NB4 (cell line): ENCODE measurements at regions not wholly inside any gene's neighbourhood (a gene's known extent, or its start where the extent isn't known, plus 50 kb on each side); places are given as distances from the start of the nearest gene placed in this dataset.

Experiments
- DNase-seq: peaks from one replicate; pipeline ENCODE4 v3.0.0; 2010; ENCODE audit warnings: low read depth
- H3K4me3 ChIP-seq: one replicate; pipeline ENCODE4 v1.5.1; 2011; ENCODE audit warnings: mild to moderate bottlenecking, low read depth, low read length, moderate library complexity
- MYC ChIP-seq: IDR thresholded peaks from 2 replicates; pipeline ENCODE4 v1.6.1; 2011; ENCODE audit warnings: low read depth, low read length
- POLR2A ChIP-seq: IDR thresholded peaks from 2 replicates; pipeline ENCODE4 v1.6.1; 2011; ENCODE audit warnings: mild to moderate bottlenecking; ENCODE audit not compliant: insufficient read length; ENCODE audit errors: extremely low read depth
- TF ChIP-seq, protein P1 (sequence below): IDR thresholded peaks from 2 replicates; pipeline ENCODE4 v1.6.1; 2011; ENCODE audit warnings: low read depth, low read length
- TF ChIP-seq, protein P2 (sequence below): IDR thresholded peaks from one replicate; pipeline ENCODE4 v1.5.1; 2012; ENCODE audit warnings: low read depth, low read length

DNA sequence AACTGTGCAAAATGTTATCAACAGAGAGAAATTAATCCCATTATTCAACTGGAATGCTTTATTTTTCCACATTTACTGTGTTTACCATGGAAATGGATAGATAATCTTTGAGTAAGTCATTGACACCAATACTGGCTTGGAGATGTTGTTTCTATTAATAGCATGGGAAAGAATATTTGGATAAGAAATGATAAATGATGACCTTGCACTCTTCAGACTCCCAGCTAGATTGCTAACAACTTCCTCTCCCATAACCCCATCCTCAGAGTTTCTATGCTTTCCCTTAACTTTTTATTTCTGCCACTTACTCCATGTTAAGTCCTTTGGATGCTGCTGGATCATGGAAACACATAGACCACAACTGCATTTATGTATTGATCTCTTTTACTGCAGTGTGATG is 182.5 kb downstream of the FNDC1 start:
- TF ChIP-seq, protein P1, sequence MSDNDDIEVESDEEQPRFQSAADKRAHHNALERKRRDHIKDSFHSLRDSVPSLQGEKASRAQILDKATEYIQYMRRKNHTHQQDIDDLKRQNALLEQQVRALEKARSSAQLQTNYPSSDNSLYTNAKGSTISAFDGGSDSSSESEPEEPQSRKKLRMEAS, result no peak
- TF ChIP-seq, protein P2, sequence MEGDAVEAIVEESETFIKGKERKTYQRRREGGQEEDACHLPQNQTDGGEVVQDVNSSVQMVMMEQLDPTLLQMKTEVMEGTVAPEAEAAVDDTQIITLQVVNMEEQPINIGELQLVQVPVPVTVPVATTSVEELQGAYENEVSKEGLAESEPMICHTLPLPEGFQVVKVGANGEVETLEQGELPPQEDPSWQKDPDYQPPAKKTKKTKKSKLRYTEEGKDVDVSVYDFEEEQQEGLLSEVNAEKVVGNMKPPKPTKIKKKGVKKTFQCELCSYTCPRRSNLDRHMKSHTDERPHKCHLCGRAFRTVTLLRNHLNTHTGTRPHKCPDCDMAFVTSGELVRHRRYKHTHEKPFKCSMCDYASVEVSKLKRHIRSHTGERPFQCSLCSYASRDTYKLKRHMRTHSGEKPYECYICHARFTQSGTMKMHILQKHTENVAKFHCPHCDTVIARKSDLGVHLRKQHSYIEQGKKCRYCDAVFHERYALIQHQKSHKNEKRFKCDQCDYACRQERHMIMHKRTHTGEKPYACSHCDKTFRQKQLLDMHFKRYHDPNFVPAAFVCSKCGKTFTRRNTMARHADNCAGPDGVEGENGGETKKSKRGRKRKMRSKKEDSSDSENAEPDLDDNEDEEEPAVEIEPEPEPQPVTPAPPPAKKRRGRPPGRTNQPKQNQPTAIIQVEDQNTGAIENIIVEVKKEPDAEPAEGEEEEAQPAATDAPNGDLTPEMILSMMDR, result no peak
- TF ChIP-seq MYC (no peak), POLR2A (no peak)
- DNase-seq, result no peak
- H3K4me3 ChIP-seq, result no peak overlapping the region

DNA sequence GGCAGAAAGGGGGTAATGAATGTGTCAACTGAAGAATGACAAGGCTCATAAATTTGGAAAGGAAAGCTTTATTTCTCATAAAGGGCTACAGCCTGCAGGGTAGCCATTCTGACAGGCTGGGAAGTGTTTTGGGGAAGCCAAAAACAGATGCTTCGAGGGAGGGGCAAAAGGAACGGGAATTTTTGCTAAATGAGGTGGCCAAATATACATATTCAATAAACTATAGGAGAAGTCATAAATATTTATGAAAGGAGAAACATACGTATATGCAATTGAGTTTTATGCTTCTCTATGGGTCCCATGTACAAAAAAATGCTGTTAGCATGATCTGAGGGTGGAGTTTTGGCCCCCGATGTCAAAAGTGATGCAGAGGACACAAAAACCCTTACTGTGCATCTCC is 180.7 kb downstream of the FNDC1 start:
- no peak for DNase-seq
- TF ChIP-seq POLR2A (no peak), MYC (no peak)
- TF ChIP-seq, protein P2, result no peak
- TF ChIP-seq, protein P1, result no peak
- no peak overlapping the region for H3K4me3 ChIP-seq

DNA sequence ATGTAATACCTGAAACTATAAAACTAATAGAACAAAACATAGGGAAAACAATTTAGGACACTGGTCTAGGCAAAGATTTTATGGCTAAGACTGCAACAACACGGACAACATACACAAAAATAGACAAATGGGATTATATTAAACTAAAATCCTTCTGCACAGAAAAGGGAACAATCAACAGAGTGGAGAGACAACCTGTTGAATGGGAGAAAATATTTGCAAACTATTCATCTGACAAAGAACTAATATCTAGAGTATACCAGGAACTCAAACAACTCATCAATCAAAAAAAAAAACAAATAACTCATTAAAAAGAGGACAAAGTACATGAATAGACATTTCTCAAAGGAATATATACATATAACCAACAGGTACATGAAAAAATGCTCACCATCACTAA is 174.5 kb downstream of the FNDC1 start:
- H3K4me3 ChIP-seq, result no peak overlapping the region
- DNase-seq, result no peak
- TF ChIP-seq POLR2A, result no peak
- TF ChIP-seq, protein P2, result no peak
- no peak for TF ChIP-seq MYC
- TF ChIP-seq, protein P1, result no peak

DNA sequence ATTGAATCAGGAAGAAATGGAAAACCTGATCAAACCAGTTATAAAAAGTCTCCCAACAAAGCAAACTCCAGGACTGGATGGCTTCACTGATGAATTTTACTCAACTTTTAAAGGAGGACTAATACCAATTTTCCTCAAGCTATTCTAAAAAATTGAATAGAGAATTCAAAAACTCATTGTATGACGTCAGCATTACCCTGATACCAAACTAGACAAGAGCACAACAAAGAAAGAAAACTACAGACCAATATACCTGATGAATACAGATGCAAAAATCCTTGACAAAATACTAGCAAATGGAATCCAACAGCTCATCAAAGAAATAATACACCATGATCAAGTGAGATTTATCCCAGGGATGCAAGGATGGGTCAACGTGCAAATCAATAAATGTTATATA is 172.9 kb downstream of the FNDC1 start:
- H3K4me3 ChIP-seq, result no peak overlapping the region
- DNase-seq, result no peak
- no peak for TF ChIP-seq MYC
- TF ChIP-seq, protein P1, result no peak
- TF ChIP-seq POLR2A, result no peak

DNA sequence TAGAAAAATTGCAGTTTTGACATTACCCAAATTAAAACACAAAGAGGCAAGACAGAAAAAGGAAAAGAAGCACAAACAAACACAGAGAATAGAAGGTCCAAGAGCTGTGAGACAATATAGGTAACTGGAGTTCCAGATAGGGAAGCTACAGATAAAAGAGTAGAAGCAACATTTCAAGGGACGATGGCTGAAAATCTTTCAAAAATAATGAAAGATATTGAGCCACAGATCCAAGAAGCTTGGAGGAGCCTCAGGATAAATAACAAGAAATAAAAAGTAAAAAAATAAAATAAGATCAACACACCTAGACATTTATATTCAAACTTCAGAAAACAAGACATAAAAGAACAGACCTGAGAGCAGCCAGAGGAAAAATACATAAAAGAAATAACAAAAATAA is 164.9 kb downstream of the FNDC1 start:
- TF ChIP-seq, protein P1, result no peak
- TF ChIP-seq MYC (no peak), POLR2A (no peak)
- TF ChIP-seq, protein P2, result no peak
- no peak overlapping the region for H3K4me3 ChIP-seq
- DNase-seq, result no peak

DNA sequence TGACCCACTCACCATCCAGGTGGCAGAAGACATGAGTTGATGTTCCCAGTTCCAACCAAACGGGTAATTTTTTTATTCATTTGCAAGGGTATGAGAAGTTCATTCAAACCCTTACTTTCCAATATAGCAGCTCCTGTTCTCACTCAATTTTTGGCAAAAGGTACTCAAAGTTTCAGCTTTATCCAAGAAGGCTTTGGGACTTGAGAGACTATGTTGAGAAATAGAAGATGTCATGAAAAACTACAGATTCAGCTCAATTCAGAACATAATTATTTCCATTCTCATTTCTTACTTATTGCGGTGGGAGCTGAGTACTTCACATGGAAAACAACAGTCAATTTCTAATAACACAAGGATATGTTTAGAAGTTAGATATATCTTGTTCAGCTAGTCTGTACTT is 162.3 kb downstream of the FNDC1 start:
- no peak for DNase-seq
- no peak overlapping the region for H3K4me3 ChIP-seq
- TF ChIP-seq POLR2A (no peak), MYC (no peak)
- TF ChIP-seq, protein P2, result no peak
- TF ChIP-seq, protein P1, result no peak
